Stimulated activated naive CD8-positive, alpha-beta T cell treated with anti-CD3 and anti-CD28 coated beads, Interleukin-15, Interleukin-2, amounts not matched to agents 100 U/mL and 50 U/mL, for 24 hours (primary cell): ENCODE measurements at regions not wholly inside any gene's neighbourhood (a gene's known extent, or its start where the extent isn't known, plus 50 kb on each side); places are given as distances from the start of the nearest gene placed in this dataset.
A peak's percentile ranks its signal among the peaks of the same experiment; 100 is the strongest.

ENCODE experiments used
- ATAC-seq: fragments of 150-1000 bp; cut with Tn5 transposase; one replicate; pipeline ENCODE4 v1.10.0; 2021
- DNase-seq: peaks from one replicate; pipeline ENCODE4 v3.0.0; 2021

GRCh38 chr7:42492920-42493319, 255.9 kb upstream of the GLI3 start:
- ATAC-seq (no peak), DNase-seq (no peak)

GRCh38 chr7:42491106-42491505, 254.1 kb upstream of the GLI3 start:
- ATAC-seq = no peak
- DNase-seq = no peak

GRCh38 chr7:42489299-42489698, 252.3 kb upstream of the GLI3 start:
- no peak for DNase-seq
- no peak for ATAC-seq

GRCh38 chr7:42485301-42485766, 248.3 kb upstream of the GLI3 start:
- ATAC-seq (no peak), DNase-seq (no peak)

- ATAC-seq = no peak
- no peak for DNase-seq
These were observed 246.9 kb upstream of the GLI3 start for GRCh38 chr7:42483886-42484285.

- no peak for ATAC-seq
- no peak for DNase-seq
These were observed 243.0 kb upstream of the GLI3 start for GRCh38 chr7:42479816-42480633.

- ATAC-seq = no peak
- DNase-seq = no peak
These were observed 242.4 kb upstream of the GLI3 start for GRCh38 chr7:42479452-42479815.

GRCh38 chr7:42478717-42479116, 241.7 kb upstream of the GLI3 start:
- DNase-seq (no peak), ATAC-seq (no peak)

GRCh38 chr7:42476255-42476654, 239.2 kb upstream of the GLI3 start:
- no peak for DNase-seq
- no peak for ATAC-seq

- ATAC-seq = no peak
- DNase-seq = no peak
These were observed 238.1 kb upstream of the GLI3 start for GRCh38 chr7:42475082-42475481.

- ATAC-seq (no peak), DNase-seq (no peak)
These were observed 236.1 kb upstream of the GLI3 start for GRCh38 chr7:42473099-42473498.

GRCh38 chr7:42471573-42472174, 234.7 kb upstream of the GLI3 start:
- no peak for DNase-seq
- ATAC-seq = peak; percentile 63

GRCh38 chr7:42469341-42469740, 232.3 kb upstream of the GLI3 start:
- ATAC-seq (no peak), DNase-seq (no peak)

- no peak for ATAC-seq
- DNase-seq = no peak
These were observed 231.5 kb upstream of the GLI3 start for GRCh38 chr7:42468471-42468870.

GRCh38 chr7:42461537-42461936, 224.5 kb upstream of the GLI3 start:
- no peak for ATAC-seq

GRCh38 chr7:42460933-42461332, 223.9 kb upstream of the GLI3 start:
- DNase-seq (no peak), ATAC-seq (no peak)

More at GRCh38 chr7:42461537-42461936, 224.5 kb upstream of the GLI3 start:
- DNase-seq = no peak

GRCh38 chr7:42460148-42460547, 223.1 kb upstream of the GLI3 start:
- DNase-seq (no peak), ATAC-seq (no peak)

GRCh38 chr7:42457663-42458062, 220.7 kb upstream of the GLI3 start:
- no peak for DNase-seq

GRCh38 chr7:42456756-42457276, 219.8 kb upstream of the GLI3 start:
- DNase-seq (no peak), ATAC-seq (no peak)

More at GRCh38 chr7:42457663-42458062, 220.7 kb upstream of the GLI3 start:
- ATAC-seq = no peak

- DNase-seq (no peak), ATAC-seq (no peak)
These were observed 219.3 kb upstream of the GLI3 start for GRCh38 chr7:42456267-42456666.

GRCh38 chr7:42453931-42454361, 216.9 kb upstream of the GLI3 start:
- no peak for ATAC-seq
- DNase-seq = no peak

GRCh38 chr7:42452356-42452755, 215.3 kb upstream of the GLI3 start:
- DNase-seq = no peak
- ATAC-seq = no peak

- DNase-seq (no peak), ATAC-seq (no peak)
These were observed 212.4 kb upstream of the GLI3 start for GRCh38 chr7:42449431-42449830.

- DNase-seq (no peak), ATAC-seq (no peak)
These were observed 211.9 kb upstream of the GLI3 start for GRCh38 chr7:42448901-42449300.
